Stimulated activated naive CD8-positive, alpha-beta T cell treated with anti-CD3 and anti-CD28 coated beads, Interleukin-15, Interleukin-2, amounts not matched to agents 100 U/mL and 50 U/mL, for 24 hours (primary cell): ENCODE measurements at regions not wholly inside any gene's neighbourhood (a gene's known extent, or its start where the extent isn't known, plus 50 kb on each side); places are given as distances from the start of the nearest gene placed in this dataset.

Experiments
- ATAC-seq: fragments of 150-1000 bp; cut with Tn5 transposase; one replicate; pipeline ENCODE4 v1.10.0; 2021
- DNase-seq: peaks from one replicate; pipeline ENCODE4 v3.0.0; 2021

- ATAC-seq (no peak), DNase-seq (no peak)
Measured at GRCh38 chr10:125513429-125514182, 169.4 kb downstream of the TEX36 start.

DNA sequence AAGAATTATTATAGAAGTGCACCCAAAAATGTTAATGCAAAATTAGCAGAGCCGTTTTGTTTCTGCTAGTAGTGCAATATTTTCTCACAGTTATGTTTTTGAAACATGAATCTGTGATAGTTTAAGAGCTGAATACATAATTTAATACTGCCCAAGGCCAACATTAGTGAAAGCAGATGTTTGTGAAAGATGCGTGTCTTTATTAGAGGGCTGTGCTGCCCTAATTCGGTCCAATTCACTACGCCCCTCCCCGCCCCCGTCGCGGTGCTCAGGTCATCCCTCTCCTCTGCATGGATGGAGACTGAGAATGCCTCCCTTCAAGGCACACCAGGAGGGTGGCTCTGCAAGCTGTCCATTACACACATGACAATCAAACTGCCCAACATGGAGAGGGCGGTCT, 172.0 kb downstream of the TEX36 start:
- no peak for DNase-seq
- no peak for ATAC-seq

DNA sequence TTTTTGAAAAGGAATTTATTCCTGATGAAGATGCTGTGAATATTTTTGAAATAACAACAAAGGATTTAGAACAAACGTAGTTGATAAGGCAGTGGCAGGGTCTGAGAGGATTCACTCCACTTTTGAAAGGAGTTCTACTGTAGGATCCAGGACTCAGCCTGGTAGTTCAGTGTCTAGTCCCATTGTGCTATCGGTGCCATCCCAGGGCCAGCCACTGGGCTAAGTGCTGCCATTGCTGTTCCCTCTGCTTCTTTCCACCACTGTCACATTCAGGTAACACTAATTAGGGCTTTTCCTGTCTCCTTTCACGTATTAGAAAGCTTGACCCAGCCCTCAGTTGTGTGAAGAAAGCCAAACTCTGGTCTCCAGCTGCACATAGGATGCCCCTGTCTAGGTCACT, 177.3 kb downstream of the TEX36 start:
- DNase-seq, result no peak
- ATAC-seq, result no peak

DNA sequence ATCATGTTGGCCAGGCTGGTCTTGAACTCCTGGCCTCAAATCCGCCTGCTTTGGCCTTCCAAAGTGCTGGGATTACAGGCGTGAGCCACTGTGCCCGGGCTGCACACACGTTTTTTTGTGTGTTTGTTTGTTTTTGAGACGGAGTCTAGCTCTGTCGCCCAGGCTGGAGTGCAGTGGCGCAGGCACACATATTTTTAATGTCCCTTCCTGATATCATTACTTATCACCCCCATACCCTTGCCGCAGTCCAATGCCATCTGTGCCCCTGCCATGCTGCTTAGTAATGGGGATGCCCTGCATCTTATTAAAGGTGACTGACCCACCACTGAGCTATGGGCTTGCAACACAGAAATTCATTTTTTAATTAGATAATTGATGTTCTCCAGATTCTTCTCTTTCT, 180.7 kb downstream of the TEX36 start:
- ATAC-seq (no peak), DNase-seq (no peak)

DNA sequence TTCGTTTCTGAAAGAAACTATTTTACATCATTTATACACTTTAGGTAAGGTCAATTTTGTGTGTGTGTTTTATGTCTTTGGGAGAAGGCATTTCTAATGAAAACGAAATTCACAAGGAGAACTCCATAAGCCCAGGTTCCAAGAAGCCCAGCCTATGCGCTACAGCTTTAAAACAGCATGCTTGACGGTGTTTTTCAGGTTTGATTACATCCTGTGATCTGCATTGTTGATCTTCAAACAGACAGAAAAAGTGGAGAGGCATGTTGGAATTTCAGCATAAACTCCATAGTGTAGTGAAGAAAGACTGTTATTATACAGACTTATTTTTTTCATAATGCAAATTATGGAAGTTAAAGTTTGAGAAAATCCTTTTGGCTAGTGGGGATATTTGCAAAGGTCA, 187.6 kb downstream of the TEX36 start:
- DNase-seq, result no peak
- no peak for ATAC-seq

- ATAC-seq (no peak), DNase-seq (no peak)
Measured at GRCh38 chr10:125494651-125495239, 188.2 kb downstream of the TEX36 start.

DNA sequence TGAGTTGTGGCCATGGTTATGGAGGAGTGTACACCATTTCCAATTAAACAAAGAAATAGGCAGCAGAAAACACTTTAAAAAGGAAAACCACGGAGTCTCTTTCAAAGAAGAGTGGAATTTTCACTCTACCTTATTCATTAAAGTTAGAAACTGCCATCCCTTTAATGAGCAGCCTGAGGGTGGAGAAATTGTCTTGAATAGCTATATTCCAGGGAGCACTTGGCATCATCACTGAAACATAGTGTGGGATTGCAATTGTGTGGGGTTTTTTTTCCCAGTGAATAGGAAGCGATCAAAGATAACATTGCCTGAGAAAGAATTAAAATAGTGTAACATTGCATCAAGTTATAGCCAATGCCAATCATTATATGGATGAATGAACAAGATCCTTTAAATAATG, 191.6 kb downstream of the TEX36 start:
- DNase-seq (no peak), ATAC-seq (no peak)

DNA sequence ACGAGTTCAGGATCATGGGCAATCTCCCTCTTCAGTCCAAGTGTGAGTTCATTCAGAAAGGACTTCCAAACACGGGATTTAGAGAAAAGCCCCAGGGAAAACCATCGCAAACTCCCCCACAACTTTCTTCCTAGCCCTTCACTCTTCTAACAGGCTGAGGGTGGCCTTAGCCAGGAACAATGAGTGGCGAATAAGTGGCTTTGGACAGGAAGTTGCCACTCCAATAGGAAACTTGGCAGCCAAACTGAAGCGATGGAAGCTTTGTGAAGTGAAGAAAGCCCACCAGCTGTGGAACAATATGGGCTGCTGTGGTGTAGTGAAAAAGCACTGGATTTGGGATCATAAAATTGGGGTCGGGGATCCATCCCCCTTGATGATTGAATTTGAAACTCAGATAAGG, 193.2 kb downstream of the TEX36 start:
- DNase-seq, result no peak
- ATAC-seq, result no peak

GRCh38 chr10:125485665-125486064, 197.3 kb downstream of the TEX36 start:
- ATAC-seq (no peak), DNase-seq (no peak)

- no peak for ATAC-seq
- DNase-seq, result no peak
Measured at GRCh38 chr10:125484035-125484732, 198.8 kb downstream of the TEX36 start.

- DNase-seq (no peak), ATAC-seq (no peak)
Measured at GRCh38 chr10:125482637-125483036, 200.3 kb downstream of the TEX36 start.

DNA sequence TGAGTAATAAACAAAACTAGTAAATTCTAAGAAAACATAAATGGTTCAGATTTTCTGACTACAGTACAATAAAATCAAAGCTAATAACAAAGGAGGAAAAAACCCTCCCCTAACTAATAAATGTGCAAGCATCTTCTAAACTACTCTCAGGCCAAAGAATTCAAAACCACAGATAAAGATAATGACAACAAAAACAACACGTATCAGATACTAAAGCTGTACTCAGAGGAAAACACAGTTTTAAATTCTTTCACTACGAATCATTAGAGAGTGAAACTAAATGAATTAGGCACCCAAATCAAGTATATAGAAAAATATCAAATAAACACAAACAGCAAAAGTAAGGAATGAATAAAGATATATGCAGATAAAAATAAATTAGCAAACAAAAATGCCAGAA, 200.9 kb downstream of the TEX36 start:
- ATAC-seq (no peak), DNase-seq (no peak)

DNA sequence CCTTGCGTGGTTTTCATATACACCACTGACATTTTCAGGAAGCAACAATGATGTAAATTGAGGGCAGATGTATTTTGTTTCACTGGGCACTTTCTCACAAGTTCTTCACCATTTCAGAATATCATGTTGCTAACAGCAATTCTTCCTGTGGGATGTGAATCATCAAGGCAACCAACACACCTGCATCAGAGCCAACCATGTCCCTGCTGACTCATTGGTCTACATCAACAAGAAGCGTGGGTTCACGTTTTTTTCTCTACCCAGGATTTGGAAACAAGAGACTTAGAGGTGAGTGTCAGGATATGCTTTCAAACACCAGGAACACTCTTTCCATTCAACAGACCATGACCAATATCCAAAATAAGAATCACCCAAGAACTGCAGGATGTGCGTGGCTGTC, 203.9 kb downstream of the TEX36 start:
- DNase-seq, result no peak

DNA sequence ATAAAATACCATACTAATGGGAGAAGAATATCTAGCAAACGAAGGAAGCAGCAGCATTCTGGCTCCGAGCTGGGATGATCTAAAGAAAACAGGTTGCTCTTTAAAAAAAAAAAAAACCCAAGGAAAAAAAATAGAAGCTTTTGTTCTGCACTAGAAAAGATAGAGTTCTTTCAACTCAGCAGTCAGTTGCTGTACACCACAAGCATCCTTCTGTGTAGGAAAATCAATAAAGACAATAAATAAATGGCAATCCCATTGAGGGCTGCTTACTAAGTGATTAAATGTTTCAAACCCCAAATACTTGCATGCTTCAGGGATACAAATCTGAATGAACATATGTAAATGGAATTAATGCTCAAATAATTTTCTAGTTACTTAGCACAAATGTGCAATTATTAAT, 207.1 kb downstream of the TEX36 start:
- no peak for ATAC-seq

More for the DNA sequence above, 203.9 kb downstream of the TEX36 start:
- ATAC-seq, result no peak

GRCh38 chr10:125473143-125473793, 209.7 kb downstream of the TEX36 start:
- no peak for ATAC-seq
- no peak for DNase-seq

More for the DNA sequence above, 207.1 kb downstream of the TEX36 start:
- no peak for DNase-seq

DNA sequence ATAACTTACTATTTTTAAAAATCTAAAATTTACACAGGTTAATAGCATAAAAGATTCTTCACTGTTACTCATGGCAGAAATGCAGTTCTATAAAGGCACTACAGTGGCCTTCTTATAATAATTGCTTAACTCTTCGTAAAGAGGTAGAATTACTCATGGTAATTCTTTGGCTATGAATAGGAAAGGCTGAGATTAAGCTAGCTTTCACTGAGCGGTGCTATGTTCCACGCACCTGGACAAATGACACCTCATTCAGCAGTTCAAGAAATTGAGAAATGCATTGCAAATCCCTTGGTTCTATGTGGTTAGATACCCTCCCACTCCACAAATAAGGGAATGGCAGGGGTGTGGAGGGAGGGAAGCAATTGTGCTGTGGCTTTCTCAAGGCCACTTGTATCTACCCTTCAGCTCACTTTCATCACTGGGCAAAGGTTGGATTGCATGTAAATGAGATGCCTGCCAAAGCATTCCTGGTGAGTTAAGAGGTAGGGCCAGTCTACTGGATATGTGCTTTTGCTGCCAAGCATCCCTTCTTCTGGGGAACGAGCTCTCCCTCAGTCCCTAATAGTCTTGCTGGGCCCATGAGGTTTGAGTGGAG, 210.9 kb downstream of the TEX36 start:
- no peak for ATAC-seq
- no peak for DNase-seq

DNA sequence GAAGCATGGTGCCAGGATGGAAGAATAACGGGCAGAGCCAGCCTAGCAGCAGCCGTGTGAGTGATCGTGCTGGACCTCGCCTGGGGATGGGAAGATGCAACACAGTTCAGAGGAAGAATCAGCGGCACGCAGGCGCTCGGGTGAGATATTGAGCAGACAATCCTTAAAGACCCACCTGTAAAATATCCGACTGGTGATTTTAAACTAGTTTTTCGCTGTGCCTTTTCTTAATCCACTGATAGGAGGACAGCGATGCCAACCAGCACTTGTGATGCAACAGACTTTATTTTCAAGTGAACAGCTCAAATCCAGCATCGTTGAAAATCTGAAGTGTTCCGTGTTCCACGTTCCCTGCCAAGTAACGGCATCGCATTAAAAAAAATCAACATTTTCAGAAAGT, 214.7 kb downstream of the TEX36 start:
- no peak for ATAC-seq
- DNase-seq, result no peak

- ATAC-seq (no peak), DNase-seq (no peak)
Measured at GRCh38 chr10:125466685-125467084, 216.3 kb downstream of the TEX36 start.

DNA sequence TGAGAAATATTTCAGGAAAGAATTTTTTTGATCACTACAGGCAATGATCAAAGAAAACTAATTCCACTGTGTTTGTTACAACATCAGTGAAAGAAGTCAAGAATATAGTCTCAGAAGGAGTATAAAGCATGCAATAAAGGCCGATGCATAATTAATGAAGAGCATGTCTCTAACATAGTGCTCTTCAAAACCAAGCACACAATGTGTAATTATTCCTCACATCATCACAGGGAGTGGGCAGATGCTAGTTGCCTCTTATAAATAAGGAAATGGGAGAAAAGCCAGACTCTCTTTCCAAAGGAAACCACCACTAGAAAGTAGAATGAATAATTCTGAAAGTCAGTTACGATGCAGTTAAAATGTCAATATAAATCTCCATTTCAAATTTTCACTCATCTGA, 220.1 kb downstream of the TEX36 start:
- ATAC-seq (no peak), DNase-seq (no peak)

DNA sequence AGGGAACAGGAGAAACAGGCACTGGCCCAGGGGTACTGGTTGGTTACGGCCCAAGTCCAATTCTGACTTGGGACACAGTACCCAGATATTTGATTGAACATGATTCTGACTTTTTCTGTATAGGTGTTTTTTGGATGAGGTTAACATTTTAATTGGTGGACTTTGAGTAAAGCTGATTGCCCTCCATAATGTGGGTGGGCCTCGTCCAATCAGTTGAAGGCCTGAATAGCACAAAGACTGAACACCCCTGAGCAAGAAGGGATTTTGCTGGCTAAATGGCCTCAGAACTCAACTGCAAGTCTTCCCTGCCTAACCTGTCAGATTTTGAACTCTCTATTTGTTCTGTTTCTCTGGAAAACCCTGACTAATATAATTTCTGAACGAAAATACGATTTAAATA, 222.6 kb downstream of the TEX36 start:
- ATAC-seq (no peak), DNase-seq (no peak)

DNA sequence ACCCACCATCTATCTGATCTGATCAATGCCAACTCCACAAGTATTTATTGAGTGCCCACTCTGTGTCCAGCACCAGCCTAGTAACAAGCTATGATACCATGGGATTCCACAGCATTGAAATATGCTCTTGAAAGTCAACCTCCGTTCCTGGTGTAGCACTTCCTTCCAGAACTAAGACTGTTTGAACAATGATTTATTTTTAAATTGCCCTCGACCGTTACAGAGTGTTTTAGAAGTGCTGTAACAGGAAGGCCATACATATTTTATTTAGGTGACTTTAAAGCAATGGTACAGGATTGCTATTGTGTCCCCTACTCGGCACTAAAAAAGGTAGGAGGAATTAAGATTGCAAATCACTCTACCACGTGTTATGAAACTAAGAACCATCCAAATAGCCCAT, 225.6 kb downstream of the TEX36 start:
- ATAC-seq (no peak), DNase-seq (no peak)

- ATAC-seq (no peak), DNase-seq (no peak)
Measured at GRCh38 chr10:125455855-125456254, 227.1 kb downstream of the TEX36 start.

DNA sequence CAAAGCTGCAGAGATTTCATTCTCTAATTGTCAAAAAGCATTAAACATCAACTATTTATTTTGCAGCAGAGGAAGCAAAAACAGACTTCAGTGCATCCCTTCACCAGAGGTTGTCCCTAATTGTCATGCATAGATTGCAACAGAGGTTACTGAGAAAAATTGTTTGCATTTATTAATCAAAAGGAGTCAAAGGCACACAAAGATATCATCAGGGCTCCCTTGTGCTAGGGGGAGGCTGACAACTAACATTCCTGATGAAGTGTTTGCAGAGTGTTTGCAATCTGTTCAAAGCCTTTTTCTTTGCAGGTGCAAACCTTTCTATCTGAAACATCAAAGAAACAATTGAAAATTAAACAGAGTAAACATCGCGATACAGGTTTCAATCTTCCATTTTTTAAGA, 227.5 kb downstream of the TEX36 start:
- no peak for DNase-seq

More for the DNA sequence above, 227.5 kb downstream of the TEX36 start:
- ATAC-seq, result no peak
